SK-N-SH treated with all-trans-retinoic acid at 6 μM for 48 hours (cell line): ENCODE measurements at regions not wholly inside any gene's neighbourhood (a gene's known extent, or its start where the extent isn't known, plus 50 kb on each side); places are given as distances from the start of the nearest gene placed in this dataset.
"Not testable (repeated sequence)": the region's sequence is repeated elsewhere in the genome, so short reads cannot be mapped to it uniquely, and the experiment has no call there.

Source experiments
- ATAC-seq: fragments of 200-7000 bp; cut with Tn5 transposase; 3 replicates; pipeline ENCODE4 v1.9.1; 2020; ENCODE audit warnings: mild to moderate bottlenecking, moderate library complexity
- ARNTL ChIP-seq: fragments of 450-650 bp; formaldehyde crosslinking; IDR thresholded peaks from 2 replicates; pipeline ENCODE4 v1.5.0; 2020; ENCODE audit warnings: low read depth, mild to moderate bottlenecking, moderate library complexity, borderline replicate concordance
- BACH2 ChIP-seq: fragments of 250-450 bp; sonication (Bioruptor Pico); IDR thresholded peaks from 2 replicates; pipeline ENCODE4 v1.9.0; 2021; ENCODE audit warnings: mild to moderate bottlenecking, borderline replicate concordance
- CREB5 ChIP-seq: fragments of 250-450 bp; sonication (Bioruptor Pico); IDR thresholded peaks from 2 replicates; pipeline ENCODE4 v1.5.1; 2020; ENCODE audit warnings: low read depth, mild to moderate bottlenecking, moderate library complexity
- CSDC2 ChIP-seq: fragments of 250-450 bp; sonication (Bioruptor Pico); IDR thresholded peaks from 2 replicates; pipeline ENCODE4 v1.5.0; 2020; ENCODE audit warnings: mild to moderate bottlenecking, moderate library complexity
- ESRRG ChIP-seq: fragments of 250-450 bp; sonication (Bioruptor Pico); IDR thresholded peaks from 2 replicates; pipeline ENCODE4 v1.6.1; 2021; ENCODE audit warnings: mild to moderate bottlenecking
- GLIS3 ChIP-seq: fragments of 250-450 bp; sonication (Bioruptor Pico); IDR thresholded peaks from 2 replicates; pipeline ENCODE4 v1.5.0; 2020; ENCODE audit warnings: mild to moderate bottlenecking, moderate library complexity
- ISL1 ChIP-seq: fragments of 250-450 bp; sonication (Bioruptor Pico); IDR thresholded peaks from 2 replicates; pipeline ENCODE4 v2.1.2; 2022; ENCODE audit warnings: mild to moderate bottlenecking, moderate library complexity
- OSR1 ChIP-seq: fragments of 250-450 bp; sonication (Bioruptor Pico); IDR thresholded peaks from 2 replicates; pipeline ENCODE4 v1.8.0; 2022; ENCODE audit warnings: moderate library complexity, mild to moderate bottlenecking, inconsistent platforms
- POU6F1 ChIP-seq: fragments of 250-450 bp; sonication (Bioruptor Pico); IDR thresholded peaks from 2 replicates; pipeline ENCODE4 v1.8.0; 2021; ENCODE audit warnings: low read depth, mild to moderate bottlenecking, moderate library complexity, borderline replicate concordance
- PPARA ChIP-seq: fragments of 250-450 bp; sonication (Bioruptor Pico); IDR thresholded peaks from 2 replicates; pipeline ENCODE4 v1.5.0; 2020; ENCODE audit warnings: mild to moderate bottlenecking, borderline replicate concordance
- RARB ChIP-seq: fragments of 250-450 bp; sonication (Bioruptor Pico); IDR thresholded peaks from 2 replicates; pipeline ENCODE4 v1.8.0; 2021; ENCODE audit warnings: mild to moderate bottlenecking, moderate library complexity
- SNAI2 ChIP-seq: fragments of 250-450 bp; sonication (Bioruptor Pico); IDR thresholded peaks from 2 replicates; pipeline ENCODE4 v1.5.0; 2020; ENCODE audit warnings: mild to moderate bottlenecking, moderate library complexity
- TCF4 ChIP-seq: fragments of 250-450 bp; sonication (Bioruptor Pico); IDR thresholded peaks from 2 replicates; pipeline ENCODE4 v1.8.0; 2021; ENCODE audit warnings: mild to moderate bottlenecking, moderate library complexity, borderline replicate concordance
- TOX ChIP-seq: fragments of 250-450 bp; sonication (Bioruptor Pico); IDR thresholded peaks from 2 replicates; pipeline ENCODE4 v1.8.0; 2021; ENCODE audit warnings: mild to moderate bottlenecking, moderate library complexity, borderline replicate concordance
- ZFP3 ChIP-seq: fragments of 250-450 bp; sonication (Bioruptor Pico); IDR thresholded peaks from 2 replicates; pipeline ENCODE4 v1.5.0; 2020; ENCODE audit warnings: mild to moderate bottlenecking, moderate library complexity
- ZFP30 ChIP-seq: fragments of 450-650 bp; formaldehyde crosslinking; IDR thresholded peaks from 2 replicates; pipeline ENCODE4 v1.5.0; 2022; ENCODE audit warnings: mild to moderate bottlenecking, moderate library complexity
- ZNF70 ChIP-seq: fragments of 450-650 bp; formaldehyde crosslinking; IDR thresholded peaks from 2 replicates; pipeline ENCODE4 v1.5.0; 2020; ENCODE audit warnings: mild to moderate bottlenecking, moderate library complexity
- ZNF8 ChIP-seq: fragments of 450-650 bp; formaldehyde crosslinking; IDR thresholded peaks from 2 replicates; pipeline ENCODE4 v1.5.0; 2020; ENCODE audit warnings: mild to moderate bottlenecking, moderate library complexity
- TF ChIP-seq, protein P1 (sequence below): fragments of 250-450 bp; sonication (Bioruptor Pico); IDR thresholded peaks from 2 replicates; pipeline ENCODE4 v1.8.0; 2020; ENCODE audit warnings: mild to moderate bottlenecking, moderate library complexity, borderline replicate concordance

- ATAC-seq, result no peak
- no peak for TF ChIP-seq ZNF8 (CRISPR knock-in tag)
- no peak for TF ChIP-seq PPARA (CRISPR knock-in tag)
- no peak for TF ChIP-seq SNAI2 (CRISPR knock-in tag)
- TF ChIP-seq BACH2 (CRISPR knock-in tag), result no peak
- TF ChIP-seq CREB5 (CRISPR knock-in tag), result no peak
- no peak for TF ChIP-seq CSDC2 (CRISPR knock-in tag)
Observed at GRCh38 chr13:72555601-72556000, 171.8 kb downstream of the MZT1 start.

GRCh38 chr13:72552731-72553130, 174.7 kb downstream of the MZT1 start:
- ATAC-seq, result no peak
- no peak for TF ChIP-seq ZNF70 (CRISPR knock-in tag)
- no peak for TF ChIP-seq ESRRG (CRISPR knock-in tag)
- no peak for TF ChIP-seq RARB (CRISPR knock-in tag)
- no peak for TF ChIP-seq SNAI2 (CRISPR knock-in tag)
- no peak for TF ChIP-seq GLIS3

DNA sequence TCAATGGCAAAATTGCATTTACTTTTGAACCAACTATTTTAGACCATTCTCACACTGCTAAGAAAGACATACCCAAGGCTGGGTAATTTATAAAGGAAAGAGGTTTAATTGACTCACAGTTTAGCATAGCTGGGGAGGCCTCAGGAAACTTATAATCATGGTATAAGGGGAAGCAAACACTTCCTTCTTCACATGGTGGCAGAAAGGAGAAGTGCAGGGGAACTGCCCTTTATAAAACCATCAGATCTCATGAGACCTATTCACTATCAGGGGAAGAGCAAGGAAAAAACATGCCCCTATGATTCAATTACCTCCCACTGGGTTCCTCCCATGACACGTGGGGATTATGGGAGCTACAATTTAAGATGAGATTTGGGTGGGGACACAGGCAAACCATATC, 181.5 kb downstream of the MZT1 start:
- not testable (repeated sequence) for ATAC-seq

GRCh38 chr13:72545030-72545719, 182.3 kb downstream of the MZT1 start:
- no peak for TF ChIP-seq ZFP30 (CRISPR knock-in tag)
- no peak for TF ChIP-seq ZFP3
- TF ChIP-seq, protein P1, sequence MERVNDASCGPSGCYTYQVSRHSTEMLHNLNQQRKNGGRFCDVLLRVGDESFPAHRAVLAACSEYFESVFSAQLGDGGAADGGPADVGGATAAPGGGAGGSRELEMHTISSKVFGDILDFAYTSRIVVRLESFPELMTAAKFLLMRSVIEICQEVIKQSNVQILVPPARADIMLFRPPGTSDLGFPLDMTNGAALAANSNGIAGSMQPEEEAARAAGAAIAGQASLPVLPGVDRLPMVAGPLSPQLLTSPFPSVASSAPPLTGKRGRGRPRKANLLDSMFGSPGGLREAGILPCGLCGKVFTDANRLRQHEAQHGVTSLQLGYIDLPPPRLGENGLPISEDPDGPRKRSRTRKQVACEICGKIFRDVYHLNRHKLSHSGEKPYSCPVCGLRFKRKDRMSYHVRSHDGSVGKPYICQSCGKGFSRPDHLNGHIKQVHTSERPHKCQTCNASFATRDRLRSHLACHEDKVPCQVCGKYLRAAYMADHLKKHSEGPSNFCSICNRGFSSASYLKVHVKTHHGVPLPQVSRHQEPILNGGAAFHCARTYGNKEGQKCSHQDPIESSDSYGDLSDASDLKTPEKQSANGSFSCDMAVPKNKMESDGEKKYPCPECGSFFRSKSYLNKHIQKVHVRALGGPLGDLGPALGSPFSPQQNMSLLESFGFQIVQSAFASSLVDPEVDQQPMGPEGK (CRISPR knock-in tag), result no peak
- TF ChIP-seq RARB (CRISPR knock-in tag), result no peak
- no peak for TF ChIP-seq BACH2 (CRISPR knock-in tag)
- no peak for TF ChIP-seq ZNF8 (CRISPR knock-in tag)
- TF ChIP-seq ZNF70 (CRISPR knock-in tag), result no peak
- TF ChIP-seq ISL1 (CRISPR knock-in tag), result no peak
- no peak for TF ChIP-seq TCF4 (CRISPR knock-in tag)
- no peak for TF ChIP-seq ESRRG (CRISPR knock-in tag)
- no peak for TF ChIP-seq PPARA (CRISPR knock-in tag)
- no peak for TF ChIP-seq OSR1
- TF ChIP-seq SNAI2 (CRISPR knock-in tag), result no peak
- TF ChIP-seq ARNTL, result no peak
- ATAC-seq, result no peak

GRCh38 chr13:72544042-72544441, 183.4 kb downstream of the MZT1 start:
- TF ChIP-seq POU6F1 (CRISPR knock-in tag), result no peak
- no peak for TF ChIP-seq TOX (CRISPR knock-in tag)
- TF ChIP-seq ZFP3, result no peak
- TF ChIP-seq CREB5 (CRISPR knock-in tag), result no peak
- TF ChIP-seq, protein P1 (CRISPR knock-in tag), result no peak
- no peak for ATAC-seq
